SJSA1 (cell line): ENCODE measurements at regions not wholly inside any gene's neighbourhood (a gene's known extent, or its start where the extent isn't known, plus 50 kb on each side); places are given as distances from the start of the nearest gene placed in this dataset.
"Not testable (repeated sequence)": the region's sequence is repeated elsewhere in the genome, so short reads cannot be mapped to it uniquely, and the experiment has no call there.

Experiments used
- DNase-seq, 2 experiments: peaks; one replicate each; pipeline ENCODE4 v3.0.0-alpha.2; 2015 to 2020; ENCODE audit warnings: low spot score in 2 of 2, low read depth in 1 of 2
- H3K27ac ChIP-seq: fragments of 250-450 bp; sonication (Bioruptor Pico); 2 replicates; pipeline ENCODE4 v1.5.1; 2020; ENCODE audit warnings: mild to moderate bottlenecking, moderate library complexity
- H3K27me3 ChIP-seq: fragments of 250-450 bp; sonication (Bioruptor Pico); replicated peaks from 2 replicates; pipeline ENCODE4 v1.5.1; 2020; ENCODE audit warnings: mild to moderate bottlenecking, moderate library complexity
- H3K36me3 ChIP-seq: fragments of 250-450 bp; sonication (Bioruptor Pico); 2 replicates; pipeline ENCODE4 v1.5.1; 2020; ENCODE audit warnings: mild to moderate bottlenecking
- H3K4me1 ChIP-seq: fragments of 250-450 bp; sonication (Bioruptor Pico); replicated peaks from 2 replicates; pipeline ENCODE4 v1.6.1; 2021; ENCODE audit warnings: mild to moderate bottlenecking
- H3K4me3 ChIP-seq: fragments of 250-450 bp; sonication (Bioruptor Pico); 2 replicates; pipeline ENCODE4 v1.5.1; 2020; ENCODE audit warnings: mild to moderate bottlenecking
- H3K9me3 ChIP-seq: fragments of 250-450 bp; sonication (Bioruptor Pico); replicated peaks from 2 replicates; pipeline ENCODE4 v1.5.1; 2020; ENCODE audit warnings: mild to moderate bottlenecking

DNA sequence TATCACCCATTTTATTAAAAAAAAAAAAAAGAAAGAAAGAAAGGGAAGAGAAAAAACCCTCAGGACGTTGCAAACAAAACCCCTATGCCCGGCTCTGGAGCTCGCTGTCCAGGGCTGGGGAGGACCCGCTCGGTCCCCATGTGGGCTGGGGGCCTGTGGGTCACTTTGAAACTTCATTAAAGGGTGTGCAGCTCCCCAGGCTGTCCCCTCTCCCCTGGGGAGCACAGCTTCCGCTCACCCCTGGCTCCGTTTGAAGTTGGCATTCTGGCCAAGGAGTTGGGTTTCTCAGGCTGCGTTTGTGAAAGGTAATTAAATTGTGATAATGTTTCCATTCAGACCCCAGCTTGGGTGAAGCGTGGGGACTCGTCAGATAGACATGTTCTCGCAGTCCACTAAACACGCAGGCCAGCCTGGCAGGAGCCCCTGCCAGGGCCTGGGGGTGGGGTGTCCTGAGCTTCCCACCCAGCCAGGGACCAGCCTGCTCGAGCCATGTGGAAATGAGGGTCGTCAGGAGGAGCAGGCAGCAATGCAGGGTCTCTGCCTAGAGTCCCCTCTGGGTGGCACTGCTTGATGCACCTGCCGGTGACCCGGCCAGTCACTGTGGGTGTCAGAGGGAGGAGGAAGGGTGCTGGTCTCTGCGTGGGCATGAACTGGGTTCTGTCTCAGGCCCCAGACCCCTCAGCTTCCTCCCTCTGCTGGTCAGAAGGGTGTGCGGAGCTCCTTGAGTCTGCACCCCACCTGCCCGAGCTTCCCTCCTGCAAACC is 166.2 kb downstream of the INHBB start:
- Histone ChIP-seq H3K27me3 (0 out of 2 replicates have a peak, but pooled peaks cover 6% of the 10 kb centered on the region), H3K27ac (no peak overlapping the region), H3K36me3 (no peaks in the 10 kb centered on the region), H3K4me1 (no peaks in the 10 kb centered on the region; the same call in 1 of the 2 replicates), H3K4me3 (no peak overlapping the region), H3K9me3 (no peaks in the 10 kb centered on the region)
- no peak for DNase-seq

DNA sequence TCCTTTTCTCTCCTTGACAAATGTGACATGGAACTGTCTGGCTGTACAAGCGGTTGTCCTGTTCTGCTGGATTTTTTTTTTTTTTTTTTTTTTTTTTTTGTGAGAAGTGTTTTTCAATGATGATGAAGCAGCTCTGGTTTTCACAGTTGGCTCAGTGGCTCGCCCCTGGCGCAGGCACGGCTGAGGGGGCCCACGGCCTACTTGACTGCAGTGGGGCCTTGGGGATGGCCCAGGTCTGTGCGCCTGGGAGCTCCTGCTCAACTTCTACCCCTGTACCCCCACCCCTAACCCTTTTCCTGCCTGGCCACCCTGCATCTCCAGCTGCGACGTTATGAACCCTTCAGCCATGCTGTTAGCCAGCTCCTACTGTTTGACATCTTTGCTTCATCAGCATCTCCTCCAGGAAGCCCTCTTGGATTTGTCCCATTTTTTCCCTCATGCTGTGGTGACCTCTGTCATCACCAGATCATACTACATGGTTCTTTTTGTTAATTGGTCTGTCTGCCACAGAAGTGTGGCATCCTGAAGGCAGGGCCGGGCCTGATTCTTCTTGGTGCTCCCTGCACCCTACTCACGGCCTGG is 167.9 kb downstream of the INHBB start:
- no peaks in the 10 kb centered on the region for H3K9me3 ChIP-seq
- no peak overlapping the region for H3K4me3 ChIP-seq
- no peak overlapping the region for H3K27ac ChIP-seq
- peaks cover 10% of the 10 kb centered on the region for H3K4me1 ChIP-seq
- DNase-seq: no peak
- H3K36me3 ChIP-seq: no peaks in the 10 kb centered on the region
- H3K27me3 ChIP-seq: peaks cover 6% of the 10 kb centered on the region; the same call in 1 of the 2 replicates

DNA sequence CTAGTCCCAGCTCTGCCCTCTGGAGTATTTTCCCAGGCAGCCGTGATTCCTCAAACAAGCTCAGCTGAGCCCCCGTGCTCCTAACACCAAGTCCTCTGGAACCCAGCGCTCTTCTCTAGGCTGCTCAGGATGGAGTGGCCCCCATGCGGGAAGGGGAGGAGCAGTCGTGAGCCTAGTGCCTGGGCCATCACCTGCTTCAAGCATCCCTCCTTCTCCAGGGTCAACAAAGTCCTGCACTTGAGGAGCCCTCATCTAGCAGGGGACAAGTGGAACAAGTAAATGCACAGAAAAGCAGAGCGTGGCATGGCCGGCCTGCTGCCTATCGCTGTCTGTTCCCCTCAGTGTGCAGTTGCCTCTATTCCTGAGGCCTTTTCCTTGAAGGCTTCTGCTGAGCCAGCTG is 168.6 kb downstream of the INHBB start:
- Histone ChIP-seq H3K27ac (no peak overlapping the region), H3K4me1 (peaks cover 10% of the 10 kb centered on the region), H3K9me3 (no peaks in the 10 kb centered on the region), H3K27me3 (peaks cover 6% of the 10 kb centered on the region; the same call in 1 of the 2 replicates), H3K36me3 (no peaks in the 10 kb centered on the region), H3K4me3 (no peak overlapping the region)
- DNase-seq: no peak

DNA sequence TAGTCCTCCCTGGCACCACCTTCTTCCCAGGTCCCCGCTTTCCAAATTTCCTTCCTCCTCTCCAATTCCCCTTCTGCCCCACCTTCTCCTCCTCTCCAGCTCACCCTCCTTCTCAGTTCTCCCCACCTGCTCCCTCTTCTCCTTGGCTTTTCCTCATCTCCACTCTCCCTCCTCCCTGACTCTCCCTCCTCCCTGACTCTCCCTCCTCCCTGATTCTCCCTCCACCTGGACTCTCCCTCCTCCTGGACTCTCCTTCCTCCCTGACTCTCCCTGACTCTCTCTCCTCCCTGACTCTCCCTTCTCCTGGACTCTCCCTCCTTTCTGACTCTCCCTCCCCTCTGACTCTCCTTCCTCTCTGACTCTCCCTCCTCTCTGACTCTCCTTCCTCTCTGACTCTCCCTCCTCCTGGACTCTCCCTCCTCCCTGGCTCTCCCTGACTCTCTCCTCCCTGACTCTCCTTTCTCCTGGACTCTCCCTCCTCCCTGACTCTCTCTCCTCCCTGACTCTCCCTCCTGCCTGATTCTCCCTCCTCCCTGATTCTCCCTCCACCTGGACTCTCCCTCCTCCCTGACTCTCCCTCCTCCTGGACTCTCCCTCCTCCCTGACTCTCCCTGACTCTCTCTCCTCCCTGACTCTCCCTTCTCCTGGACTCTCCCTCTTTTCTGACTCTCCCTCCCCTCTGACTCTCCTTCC is 169.3 kb downstream of the INHBB start:
- not testable (repeated sequence) for H3K27ac ChIP-seq, H3K27me3 ChIP-seq, H3K36me3 ChIP-seq, H3K4me1 ChIP-seq, H3K4me3 ChIP-seq, DNase-seq, H3K9me3 ChIP-seq

DNA sequence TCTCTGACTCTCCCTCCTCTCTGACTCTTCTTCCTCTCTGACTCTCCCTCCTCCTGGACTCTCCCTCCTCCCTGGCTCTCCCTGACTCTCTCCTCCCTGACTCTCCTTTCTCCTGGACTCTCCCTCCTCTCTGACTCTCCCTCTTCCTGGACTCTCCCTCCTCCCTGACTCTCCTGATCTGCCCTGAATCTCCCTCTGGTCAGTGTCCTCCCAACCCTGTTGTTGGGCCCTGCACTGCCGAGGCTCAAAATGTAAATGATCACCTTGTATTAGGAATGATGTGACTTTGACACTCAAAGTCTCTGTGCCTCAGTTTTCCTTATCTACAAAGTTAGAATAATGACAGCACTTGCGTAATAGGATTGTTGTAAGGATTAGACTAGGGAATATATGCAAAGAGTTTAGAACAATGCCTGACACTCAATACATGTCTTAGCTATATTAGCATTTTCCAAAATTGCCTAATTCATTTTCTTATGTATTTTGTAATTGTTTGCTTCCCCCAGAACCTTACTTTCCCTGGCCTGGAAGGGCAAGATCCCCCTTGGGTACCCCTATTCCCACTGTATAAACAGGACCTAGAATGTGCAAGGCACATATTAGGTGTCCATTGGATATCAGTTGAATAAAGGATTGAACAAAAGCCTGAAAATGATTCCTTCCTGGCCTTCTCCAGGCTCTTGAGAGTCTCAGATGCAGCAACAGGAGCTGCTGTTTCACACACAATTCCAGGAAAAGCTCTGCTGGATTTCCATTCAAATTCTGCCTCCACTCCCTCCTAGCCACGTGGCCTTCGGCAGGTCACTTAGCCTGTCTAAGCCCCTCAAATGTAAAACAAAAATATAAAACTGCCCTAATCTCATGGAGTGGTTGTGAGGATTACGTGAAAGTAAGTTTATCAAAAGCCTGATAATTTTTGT is 170.1 kb downstream of the INHBB start:
- no peaks in the 10 kb centered on the region for H3K36me3 ChIP-seq
- H3K9me3 ChIP-seq: no peaks in the 10 kb centered on the region
- H3K27me3 ChIP-seq: peaks cover 6% of the 10 kb centered on the region; the same call in 1 of the 2 replicates
- no peak for DNase-seq
- no peak overlapping the region for H3K4me3 ChIP-seq
- H3K4me1 ChIP-seq: peaks cover 10% of the 10 kb centered on the region
- H3K27ac ChIP-seq: no peak overlapping the region

DNA sequence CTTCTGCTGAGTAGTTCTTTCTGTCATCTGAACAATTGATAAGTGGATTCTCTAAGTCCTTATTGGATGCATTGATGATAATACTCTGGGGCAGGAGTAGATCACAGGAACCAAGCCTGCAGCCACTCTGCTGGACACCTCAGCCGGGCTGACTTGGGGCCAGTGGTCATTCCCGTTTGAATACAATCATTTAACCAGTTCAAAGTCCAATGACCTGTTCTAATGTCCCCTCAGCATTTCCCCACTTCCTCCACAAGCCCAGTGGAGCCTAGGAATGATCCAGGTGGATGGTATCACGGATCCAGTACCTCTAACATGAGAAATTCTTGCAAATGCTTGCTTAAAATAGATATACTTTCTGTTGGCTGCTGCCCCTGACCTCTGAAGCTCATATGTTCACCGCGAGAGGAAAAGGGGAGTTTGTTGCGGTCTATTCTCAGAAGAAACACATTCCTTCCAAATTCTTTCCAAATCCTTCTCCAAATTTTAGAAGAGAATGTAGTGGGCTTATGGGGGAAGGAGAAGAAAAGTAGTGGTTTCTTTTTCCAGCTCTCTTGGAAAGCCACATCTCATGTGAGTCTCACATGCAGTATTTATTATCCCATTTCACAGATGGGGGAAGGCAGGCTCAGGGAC is 170.9 kb downstream of the INHBB start:
- Histone ChIP-seq H3K27ac (no peak overlapping the region), H3K4me3 (no peak overlapping the region), H3K9me3 (no peaks in the 10 kb centered on the region), H3K36me3 (no peaks in the 10 kb centered on the region), H3K4me1 (peaks cover 10% of the 10 kb centered on the region), H3K27me3 (peaks cover 6% of the 10 kb centered on the region; the same call in 1 of the 2 replicates)
- DNase-seq: no peak

DNA sequence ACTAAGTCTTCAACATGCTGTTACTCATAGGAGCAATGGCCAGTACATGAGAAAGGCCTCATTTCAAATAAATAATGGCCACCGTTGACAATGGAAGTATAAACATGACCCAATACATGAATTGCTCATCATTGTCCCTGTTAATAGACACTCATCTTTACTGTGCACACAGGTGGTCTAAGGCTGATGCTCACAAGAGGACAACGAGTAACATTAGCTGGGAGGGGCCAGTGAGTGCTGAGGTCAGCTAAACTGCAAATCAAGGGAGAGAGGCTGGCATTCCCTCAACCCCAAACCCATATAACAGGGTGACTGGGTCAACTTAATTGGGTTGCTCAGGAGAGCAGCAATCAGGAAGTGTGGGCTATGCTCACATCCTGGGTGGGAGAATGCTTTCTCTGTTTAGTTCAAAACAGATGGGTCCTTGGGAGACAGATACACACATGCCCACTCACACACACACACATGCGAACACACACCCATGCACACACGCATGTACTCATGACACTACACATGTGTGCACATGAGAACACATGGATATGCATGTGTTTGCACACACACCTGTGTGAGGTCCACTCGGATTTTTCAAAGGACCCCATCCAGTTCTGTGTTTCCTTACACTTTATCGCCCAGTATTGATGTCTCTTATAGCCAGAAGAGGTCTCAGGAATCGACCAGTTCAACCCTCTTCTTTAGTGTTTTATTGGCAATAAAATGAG is 172.0 kb downstream of the INHBB start:
- H3K27ac ChIP-seq: no peak overlapping the region
- no peaks in the 10 kb centered on the region for H3K9me3 ChIP-seq
- peaks cover 6% of the 10 kb centered on the region; the same call in 1 of the 2 replicates for H3K27me3 ChIP-seq
- no peaks in the 10 kb centered on the region for H3K36me3 ChIP-seq
- DNase-seq: peak in 1 of 2 experiments; percentile 41
- H3K4me1 ChIP-seq: peaks cover 10% of the 10 kb centered on the region
- H3K4me3 ChIP-seq: no peak overlapping the region

DNA sequence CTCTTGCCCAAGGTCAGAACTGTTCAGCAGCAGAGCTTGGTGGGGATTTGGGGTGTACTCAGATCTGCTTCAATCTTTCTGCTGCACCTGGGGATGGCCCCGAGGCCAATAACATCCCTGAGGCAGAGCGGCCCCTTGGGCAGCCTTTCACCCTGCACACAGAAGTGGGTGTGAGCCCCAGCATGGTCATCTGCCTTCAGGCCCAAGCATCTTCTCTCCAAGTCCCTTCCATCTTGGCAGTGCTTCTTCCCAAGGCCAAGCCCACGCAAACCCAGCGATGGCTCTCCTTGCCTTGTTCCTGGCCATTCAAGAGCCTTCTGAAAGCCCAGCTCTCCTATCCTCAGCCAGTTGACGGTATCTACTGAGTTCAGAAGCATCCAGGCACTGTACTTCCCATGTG is 172.9 kb downstream of the INHBB start:
- Histone ChIP-seq H3K27ac (no peak overlapping the region), H3K27me3 (peaks cover 6% of the 10 kb centered on the region; the same call in 1 of the 2 replicates), H3K4me3 (no peak overlapping the region), H3K9me3 (no peaks in the 10 kb centered on the region), H3K36me3 (no peaks in the 10 kb centered on the region), H3K4me1 (peaks cover 10% of the 10 kb centered on the region)
- no peak for DNase-seq

DNA sequence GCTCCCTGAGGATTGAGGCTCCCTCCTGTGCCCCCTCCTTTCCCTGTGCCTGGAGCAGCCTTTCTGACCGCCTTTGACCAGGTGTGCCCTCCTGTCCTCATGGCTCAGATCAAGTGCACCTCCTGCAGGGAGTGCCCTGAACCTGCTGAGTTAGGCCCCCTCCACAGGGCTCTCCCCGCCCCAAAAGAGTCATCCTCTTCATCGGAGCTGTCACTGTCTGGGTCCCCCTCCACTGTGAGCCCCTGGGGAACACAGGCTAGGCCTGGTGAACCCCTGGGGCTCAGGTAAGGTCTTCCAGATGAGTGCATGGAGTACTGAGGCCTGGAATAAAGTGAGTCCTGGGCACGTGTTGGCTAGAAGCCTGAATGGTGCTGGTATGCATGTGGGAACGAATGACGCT is 173.5 kb downstream of the INHBB start:
- peaks cover 10% of the 10 kb centered on the region for H3K4me1 ChIP-seq
- no peaks in the 10 kb centered on the region for H3K9me3 ChIP-seq
- no peaks in the 10 kb centered on the region for H3K36me3 ChIP-seq
- no peak for DNase-seq
- H3K27ac ChIP-seq: no peak overlapping the region
- H3K4me3 ChIP-seq: no peak overlapping the region
- peaks cover 6% of the 10 kb centered on the region; the same call in 1 of the 2 replicates for H3K27me3 ChIP-seq

DNA sequence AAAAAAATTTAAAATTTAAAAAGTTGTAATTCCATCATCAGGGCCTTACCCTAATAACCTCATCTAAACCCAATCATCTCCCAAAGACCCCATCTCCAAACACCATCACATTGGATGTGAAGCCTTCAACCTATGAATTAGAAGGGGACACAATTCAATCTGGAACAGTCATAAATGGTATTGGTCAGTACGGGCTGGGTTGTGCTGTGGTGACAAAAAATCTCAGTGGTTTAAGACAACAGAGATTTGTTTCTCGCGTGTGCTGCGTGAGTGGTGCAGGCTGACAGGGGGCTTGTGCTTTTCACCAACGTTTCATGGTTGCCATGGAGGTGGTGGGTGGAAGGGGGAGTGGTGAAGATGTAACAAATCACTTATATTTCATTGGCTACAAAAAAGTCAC is 174.5 kb downstream of the INHBB start:
- Histone ChIP-seq H3K4me3 (no peak overlapping the region), H3K9me3 (no peaks in the 10 kb centered on the region), H3K36me3 (no peaks in the 10 kb centered on the region), H3K27me3 (peaks cover 10% of the 10 kb centered on the region; the same call in 1 of the 2 replicates), H3K27ac (no peak overlapping the region), H3K4me1 (peaks cover 10% of the 10 kb centered on the region)
- no peak for DNase-seq

DNA sequence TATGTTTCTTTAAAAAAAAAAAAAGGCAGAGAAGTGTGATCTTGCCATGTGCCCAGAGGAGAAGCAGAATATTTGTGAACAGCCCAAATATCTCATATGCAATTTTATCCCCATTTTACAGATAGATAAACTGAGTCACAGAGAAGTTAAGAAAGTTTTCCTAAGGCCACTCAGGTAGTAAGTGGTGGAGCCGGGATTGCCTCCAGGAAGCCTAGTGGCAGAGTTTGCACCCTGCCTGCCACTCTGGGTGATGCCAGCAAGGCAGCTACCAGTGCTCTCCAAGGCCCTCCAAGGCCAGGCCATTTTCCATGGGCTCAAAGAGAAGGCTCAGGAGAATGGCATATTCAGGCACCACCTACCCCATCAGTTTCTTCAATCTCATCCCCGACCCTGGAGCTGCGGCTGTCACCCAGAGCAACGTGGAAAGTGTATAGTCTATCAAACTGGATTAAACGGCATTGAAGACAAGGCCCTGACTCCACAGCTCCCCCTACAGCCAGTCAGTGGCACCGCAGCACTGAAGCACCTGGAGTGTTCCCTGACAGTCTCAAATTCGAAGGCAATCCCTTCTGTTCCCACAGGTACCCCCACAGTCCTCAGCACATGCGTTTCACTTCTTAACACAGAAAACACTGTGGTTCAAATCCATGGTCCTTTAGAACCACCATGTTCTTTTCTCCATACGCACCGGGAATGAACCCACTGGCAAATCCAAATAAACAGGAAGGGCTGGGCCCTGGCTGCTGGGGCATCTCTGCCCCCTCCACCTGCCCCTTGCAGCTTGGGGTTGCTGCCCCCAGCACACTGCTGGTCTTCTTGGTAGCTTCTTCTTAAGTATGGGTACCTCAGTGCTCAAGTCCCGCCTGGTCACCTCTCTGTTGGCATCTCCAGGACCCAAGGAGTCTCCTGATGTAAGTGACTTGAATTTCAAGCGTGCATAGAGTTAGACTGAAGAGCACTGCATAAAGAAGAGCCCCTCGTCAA is 175.3 kb downstream of the INHBB start:
- no peaks in the 10 kb centered on the region for H3K36me3 ChIP-seq
- no peaks in the 10 kb centered on the region for H3K9me3 ChIP-seq
- H3K27ac ChIP-seq: no peak overlapping the region
- no peak overlapping the region for H3K4me3 ChIP-seq
- H3K27me3 ChIP-seq: peaks cover 8% of the 10 kb centered on the region; the same call in 1 of the 2 replicates
- DNase-seq: peak in 1 of 2 experiments; percentile 42
- H3K4me1 ChIP-seq: peaks cover 10% of the 10 kb centered on the region
